LHCN-M2 (cell line): ENCODE measurements at regions not wholly inside any gene's neighbourhood (a gene's known extent, or its start where the extent isn't known, plus 50 kb on each side); places are given as distances from the start of the nearest gene placed in this dataset.

Experiments used
- DNase-seq: peaks from one replicate; pipeline ENCODE4 v3.0.0-alpha.2; 2012; ENCODE audit warnings: low read depth

DNA sequence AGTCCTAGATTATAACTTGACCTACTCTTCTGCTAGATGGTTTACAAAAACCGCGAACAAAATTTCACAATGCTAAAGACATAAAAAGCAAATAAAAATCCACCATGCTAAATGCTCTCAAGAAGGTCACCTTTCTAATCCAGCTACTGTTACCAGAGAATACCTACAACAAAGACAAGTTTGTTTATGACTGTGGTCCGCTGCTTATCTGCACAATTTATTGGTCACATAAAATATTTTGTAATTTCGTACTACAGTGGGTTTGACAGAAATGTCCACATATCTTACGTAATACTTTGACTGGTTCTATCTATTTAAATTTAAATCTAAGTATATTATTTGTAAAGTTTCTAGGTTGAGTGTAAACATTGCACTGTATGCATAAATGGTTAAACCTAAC is 257.6 kb upstream of the ZNF608 start:
- DNase-seq: no peak

DNA sequence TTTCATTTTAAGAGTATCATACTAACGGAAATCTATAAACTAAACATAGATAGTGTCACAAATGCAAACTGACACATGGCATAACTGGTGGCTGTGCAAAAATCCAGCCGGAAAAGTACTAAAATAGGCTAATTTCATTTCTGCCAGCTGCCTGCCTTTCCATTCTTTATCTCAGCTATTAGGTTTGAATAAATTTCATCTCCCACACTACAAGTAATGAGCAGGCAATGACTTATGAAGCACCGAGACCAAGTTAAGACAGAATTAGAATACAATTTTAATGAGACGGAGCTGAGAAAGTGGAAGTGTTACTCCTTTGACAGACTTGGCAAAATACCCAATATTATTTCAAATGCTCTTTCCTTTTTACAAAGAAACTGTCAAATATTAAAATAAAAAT is 258.8 kb upstream of the ZNF608 start:
- DNase-seq: no peak

DNA sequence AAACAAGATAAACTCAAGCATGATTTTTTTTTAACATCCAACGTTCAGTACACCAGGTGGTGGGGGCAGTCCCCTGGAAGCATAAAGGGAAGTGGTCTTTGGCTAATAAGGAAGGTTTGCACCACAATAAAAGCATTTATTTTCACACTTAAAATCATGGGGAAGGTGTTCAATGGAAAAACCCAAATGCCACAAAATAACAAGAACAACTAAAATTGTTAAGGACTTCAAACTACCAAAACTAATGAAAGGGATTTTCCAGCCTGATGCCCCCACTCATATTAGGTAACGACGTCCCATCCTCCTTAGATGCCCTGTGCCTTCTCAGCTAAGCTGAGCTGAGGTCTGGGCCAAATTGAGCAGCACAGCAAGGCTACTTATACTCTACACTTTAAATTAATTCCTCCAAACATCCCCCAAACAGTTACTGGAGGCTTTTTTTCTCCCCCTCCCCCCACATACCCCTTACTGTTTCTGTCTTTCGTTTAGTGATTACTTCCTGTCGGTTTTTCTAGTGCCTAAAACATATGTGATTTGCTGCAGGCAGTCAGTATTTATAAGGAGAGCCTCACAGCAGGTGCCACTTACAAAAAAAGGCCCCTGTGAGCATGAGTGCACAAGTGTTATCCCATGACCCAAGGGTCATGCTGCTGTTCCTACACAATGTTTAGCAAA is 259.7 kb upstream of the ZNF608 start:
- DNase-seq: no peak

DNA sequence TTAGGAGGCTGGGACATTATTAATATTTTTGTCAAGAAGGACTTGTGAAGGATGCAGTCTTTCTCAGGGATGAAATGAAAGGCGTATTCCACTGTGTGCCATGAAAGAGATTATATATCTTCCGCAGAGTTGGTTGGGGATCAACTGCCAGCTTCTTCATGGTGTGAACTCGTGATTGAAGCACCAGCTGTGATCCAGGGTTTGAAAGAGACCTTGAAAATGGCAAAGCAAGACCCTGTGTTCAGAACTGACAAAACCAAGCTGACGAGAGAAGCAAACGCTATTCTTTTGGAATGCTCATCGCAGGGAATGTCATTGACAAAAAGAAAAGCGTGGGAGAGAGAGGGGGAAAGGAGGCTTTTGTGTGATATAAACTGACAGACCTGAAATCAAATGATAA is 263.9 kb upstream of the ZNF608 start:
- no peak for DNase-seq

DNA sequence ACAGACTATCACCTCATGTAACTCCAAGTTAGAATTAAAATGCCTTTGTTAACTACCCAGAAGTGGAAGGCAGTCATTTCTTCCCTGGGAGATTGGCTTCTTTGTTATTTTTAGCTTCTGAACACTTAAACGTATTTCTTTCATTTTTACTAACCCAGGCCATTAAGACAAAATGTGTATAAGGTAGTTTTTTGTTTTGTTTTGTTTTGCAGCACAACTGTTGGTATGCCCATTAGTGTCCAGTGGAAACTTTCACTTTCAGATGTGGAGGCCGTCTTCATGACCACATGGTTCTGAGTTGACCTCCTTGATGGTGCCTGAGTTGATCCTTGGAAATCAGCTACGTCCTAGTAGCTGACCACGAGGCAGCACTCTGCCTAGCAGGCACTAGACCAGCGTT is 264.6 kb upstream of the ZNF608 start:
- no peak for DNase-seq

DNA sequence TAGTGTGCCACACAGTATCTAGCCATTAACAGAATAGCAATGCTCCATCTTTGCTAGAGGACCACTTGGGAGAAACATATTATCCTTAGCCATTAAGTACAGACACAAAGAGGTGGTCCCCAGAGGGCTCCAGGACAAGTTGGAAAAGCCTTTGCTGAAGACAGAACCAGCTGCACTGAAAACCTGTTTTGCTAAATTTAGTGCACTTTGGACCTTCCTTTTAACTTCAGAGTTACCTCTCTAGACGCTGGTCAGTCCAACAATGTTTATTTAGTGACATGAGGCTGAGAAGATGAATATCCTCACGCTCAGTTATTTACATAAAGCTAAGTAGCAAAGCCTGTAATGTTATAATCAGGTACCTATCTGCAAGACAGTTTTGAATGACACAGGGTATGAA is 265.0 kb upstream of the ZNF608 start:
- no peak for DNase-seq

DNA sequence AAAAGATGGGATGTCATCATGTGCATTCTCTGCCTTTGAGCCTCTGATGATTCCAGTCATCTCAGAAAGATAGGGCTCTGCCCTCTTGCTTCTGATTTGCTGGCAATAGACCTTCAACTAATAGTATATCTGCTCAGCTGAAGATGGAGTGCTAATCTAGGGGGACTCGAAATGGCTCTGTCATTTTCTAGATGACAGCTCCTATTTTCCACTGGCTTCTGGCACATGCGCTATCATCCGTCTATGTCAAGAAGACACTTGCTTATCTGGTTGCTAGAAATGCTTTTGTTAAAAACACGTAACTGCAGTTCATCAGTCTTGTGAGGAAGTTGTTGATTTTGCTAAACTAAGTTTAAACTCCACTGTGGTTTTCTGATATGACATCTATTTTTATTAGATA is 265.5 kb upstream of the ZNF608 start:
- DNase-seq: no peak

DNA sequence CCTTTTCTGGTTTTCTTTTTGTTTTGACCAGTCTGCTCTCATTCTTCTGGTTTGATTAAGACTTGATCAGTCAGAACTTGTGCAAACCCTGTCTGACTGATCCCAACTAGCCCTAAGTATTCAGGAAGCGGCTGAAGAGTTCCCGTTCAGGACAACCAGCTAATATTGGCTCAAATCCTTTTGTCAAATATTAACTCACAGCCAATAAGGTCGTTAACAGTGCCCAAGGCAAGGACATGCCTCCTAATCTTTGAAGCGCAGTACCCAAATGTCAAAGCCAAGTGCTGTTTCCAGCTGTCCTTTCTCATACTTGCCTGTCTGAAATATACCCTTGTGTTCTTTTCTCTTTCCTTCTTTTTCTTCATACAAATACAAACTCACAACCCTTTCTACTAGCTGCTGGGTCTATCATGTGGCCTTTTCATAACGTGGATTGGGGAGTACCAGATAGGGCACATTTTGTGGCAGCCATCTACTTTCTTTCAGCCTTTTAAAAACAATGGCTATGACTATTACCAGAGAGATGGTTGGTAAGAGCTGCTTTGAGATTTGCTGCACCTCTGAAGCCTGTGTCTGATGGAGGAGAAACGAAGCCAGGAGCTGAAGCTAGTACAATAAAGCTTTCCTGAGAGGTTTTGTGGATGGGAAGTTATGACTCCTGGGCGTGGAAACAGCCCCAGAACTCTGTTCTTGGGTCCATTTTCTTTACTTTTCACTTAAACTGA is 266.4 kb upstream of the ZNF608 start:
- no peak for DNase-seq

DNA sequence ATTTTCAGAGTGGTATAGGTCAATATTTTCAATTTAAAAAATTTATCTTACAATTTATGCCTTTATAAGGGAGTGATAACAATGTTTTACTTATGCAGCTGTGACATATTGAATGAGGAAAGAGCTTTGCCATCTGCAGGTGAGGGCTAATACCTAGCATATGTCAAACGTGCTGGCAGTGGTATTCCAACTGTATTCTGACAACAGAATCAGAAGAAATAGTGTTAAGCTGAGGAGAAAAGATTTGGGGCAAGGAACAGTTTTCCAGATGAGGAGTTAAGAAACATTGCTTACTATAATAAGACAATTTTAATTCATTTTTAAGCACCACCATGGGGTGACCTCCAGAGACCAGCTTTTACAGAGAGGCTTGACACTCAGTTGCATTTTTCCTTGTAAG is 267.8 kb upstream of the ZNF608 start:
- DNase-seq: no peak

DNA sequence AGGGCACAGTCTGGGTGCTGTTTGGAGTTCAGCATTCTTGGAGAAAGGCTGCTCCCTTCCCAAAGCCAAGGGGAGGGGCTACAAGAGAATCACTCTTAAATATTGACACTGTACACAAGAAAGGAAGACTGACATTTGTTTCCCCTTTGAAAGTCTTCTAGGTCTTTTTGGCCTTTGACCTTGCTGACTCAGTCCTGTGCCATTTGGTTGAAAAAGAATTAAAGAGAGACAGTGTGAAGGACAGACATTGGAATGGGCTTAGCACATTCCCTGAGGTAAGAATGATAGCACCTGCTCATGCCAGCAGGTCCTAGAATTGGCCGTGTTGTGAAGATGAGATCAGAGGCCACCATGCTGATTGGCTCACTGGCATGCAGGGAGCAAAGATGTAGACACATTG is 271.4 kb upstream of the ZNF608 start:
- no peak for DNase-seq

DNA sequence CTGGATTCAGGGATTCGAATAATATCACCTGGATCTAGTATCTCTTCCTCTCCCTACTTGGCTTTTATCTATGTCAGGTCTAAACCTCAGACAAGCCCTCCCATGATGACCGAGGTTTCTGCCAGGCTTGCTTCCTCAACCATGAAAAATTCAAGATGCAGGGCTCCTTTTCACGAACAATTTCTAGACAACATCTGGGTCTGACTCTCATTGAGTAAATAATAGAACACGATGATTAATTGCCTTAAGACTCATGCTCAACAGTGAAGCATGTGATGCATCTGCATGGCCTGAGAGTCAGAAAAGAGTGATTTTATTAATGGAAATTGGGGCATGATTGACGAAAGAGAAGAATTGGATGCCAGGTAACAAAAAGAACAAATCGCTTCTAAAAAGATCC is 277.2 kb upstream of the ZNF608 start:
- DNase-seq: no peak

DNA sequence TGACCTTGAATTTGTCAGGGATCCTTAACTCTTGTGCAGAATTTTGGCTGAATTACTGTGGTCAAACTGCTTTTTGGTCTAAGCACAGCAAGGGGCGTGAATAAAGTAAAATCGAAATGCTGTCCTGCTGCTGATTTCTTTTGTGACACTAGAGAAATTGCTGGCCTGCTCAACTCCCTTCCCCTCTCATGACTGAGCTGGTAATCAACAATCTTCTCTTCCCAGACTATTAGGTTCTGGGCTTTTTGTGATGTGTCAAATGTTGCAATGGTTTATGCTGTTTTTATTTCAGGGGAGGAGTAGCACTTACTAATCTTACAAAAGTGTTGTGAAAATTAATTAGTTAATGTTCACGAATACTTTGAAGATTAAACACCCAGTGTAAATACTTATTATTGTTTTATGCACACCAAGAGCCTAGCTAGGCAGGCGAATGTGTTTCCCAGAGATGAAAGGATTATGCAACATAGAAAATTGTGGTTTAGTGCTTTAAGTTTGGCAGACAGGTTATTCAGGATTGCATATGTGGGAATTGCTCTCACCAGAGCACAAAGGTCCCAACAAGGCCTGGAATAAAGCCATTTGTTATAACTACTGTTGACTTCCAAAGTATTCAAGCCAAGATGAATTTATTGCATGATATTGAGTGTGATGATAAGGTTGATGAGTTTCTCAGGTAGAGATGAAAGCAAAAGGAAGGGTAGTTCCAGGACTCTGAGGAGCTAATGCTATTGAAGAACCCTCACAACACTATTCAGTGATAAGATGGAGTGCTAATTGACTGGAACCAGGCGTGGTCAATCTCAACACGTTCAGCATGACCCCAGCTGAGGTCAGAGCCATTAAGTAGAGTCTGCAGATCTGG is 280.7 kb upstream of the ZNF608 start:
- DNase-seq: no peak

DNA sequence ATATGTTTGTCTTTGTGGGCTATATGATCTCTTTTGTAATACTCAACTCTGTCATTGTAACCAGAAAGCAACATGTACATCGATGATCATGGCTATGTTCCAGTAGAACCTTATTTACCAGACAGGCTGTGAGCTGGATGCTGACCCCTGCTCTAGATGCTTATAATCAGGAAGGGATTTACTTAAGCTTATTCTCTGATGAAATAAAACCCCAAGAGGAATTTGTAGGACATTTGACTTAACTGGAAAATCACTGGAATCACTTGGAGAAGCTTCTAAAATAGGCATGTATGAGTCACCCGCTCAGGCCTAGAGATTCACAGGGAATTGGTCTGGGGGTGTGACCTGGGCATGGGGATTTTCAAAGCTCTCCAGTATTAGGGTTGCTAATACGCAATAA is 285.8 kb upstream of the ZNF608 start:
- DNase-seq: peak; percentile 53

DNA sequence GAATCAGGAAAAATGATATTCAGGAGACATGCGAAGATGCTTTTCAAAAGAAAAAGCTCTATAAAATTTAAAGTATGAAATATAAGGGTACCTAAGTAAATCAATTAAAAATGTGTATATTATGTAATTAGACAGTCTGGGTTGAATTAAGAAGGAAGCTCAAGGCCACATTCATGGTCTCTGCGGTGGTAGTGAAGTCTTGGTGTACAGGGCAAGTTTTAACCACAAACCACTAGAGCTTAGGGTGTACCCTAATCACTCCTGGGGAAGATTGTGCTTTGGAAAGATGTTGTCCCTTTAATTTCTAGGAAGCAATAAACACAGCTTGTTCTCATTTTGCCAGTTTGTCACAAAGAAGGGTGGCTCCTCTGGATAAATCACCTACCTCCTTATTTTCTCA is 287.2 kb upstream of the ZNF608 start:
- DNase-seq: no peak

DNA sequence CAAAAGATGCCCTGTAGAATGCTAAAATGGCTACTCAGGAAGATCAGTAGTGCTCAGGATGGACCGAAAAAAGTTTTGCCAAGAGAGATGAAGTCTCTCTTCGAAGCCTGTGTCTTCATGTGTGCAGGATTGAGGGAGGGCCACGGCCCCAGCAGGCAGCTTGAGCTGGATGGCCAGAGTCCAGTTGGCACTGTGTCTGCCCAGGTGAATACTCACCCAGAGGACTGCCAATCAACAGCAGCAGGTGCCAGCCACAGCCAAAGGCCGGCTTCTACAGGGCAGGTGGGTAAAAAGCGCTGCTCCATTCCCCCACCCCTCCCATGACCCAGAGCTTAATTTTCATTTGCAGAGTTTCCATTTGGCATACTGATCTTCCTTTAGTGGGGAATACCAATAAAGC is 287.9 kb upstream of the ZNF608 start:
- no peak for DNase-seq

DNA sequence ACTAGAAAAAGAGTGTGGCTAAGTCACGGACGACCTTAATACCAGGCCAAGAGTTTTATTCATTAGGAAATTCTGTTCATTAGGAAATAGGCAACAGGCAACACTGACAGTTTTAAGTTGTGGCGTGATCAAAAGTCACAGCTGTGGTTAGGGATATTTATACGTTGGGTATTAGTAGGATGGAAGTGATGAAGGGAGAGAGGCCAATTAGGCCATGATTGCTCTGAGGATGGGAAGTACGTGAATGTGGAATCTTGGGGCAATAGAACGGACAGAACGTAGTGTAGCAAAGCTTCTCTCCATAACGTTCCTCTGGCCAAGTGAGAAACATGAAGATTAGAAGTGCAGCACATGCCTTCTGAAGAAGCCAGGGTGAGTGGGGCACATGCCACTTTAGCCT is 290.1 kb upstream of the ZNF608 start:
- no peak for DNase-seq

DNA sequence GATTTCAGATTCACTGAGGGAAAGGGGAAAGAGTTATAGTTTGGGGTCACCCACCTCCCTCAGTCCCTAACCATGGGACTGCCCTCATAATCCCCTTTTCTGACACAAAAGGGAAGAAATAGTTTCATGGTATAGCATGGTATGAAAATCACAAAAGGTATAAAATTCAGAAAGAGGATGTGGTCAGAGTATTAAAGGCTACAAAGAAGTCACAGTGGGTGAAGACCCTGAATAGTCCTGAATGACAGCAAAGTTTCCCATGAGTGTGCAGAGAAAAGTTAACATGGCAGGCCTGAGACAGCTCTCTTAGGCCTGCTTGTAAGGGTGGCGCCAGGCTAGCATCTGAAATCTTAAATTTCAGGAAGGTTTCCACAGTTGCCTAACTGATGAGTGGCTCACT is 290.6 kb upstream of the ZNF608 start:
- DNase-seq: no peak

DNA sequence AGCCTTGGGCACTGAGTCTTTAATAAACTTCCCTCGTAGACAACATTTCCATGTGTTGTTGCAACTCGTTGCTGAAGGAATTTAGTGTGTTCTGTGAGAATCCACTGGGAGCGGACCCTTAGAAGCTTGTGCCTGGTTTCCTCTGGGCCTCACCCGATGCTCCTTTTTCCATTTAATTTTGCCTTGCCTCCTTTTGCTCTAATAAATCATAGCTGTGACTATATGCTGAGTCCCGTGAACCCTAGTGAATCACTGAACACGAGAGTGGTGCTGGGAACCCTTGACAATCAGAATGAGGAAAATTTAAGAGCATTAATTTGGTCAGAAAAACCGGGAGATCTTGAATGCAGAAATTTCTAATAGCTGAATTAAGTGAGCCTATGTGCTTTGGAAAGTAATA is 291.1 kb upstream of the ZNF608 start:
- DNase-seq: no peak

DNA sequence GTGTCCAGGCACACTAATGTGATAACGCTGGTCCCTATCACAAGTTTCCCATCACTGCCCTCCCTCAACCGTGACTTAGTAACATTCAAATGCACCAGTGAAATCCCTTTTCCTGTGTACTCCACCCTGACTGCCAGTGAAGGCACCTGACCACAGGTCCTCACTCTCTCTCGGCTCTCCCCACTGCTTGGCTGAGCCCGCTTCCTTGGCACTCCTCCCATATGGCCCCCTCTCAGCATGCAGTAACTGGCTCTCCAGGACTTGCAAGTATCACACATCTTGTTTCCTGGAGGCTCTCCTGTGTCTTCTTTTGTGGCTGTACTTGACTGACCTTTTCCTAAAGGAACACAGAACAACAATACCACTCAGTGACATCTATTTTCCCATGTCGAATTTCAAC is 292.0 kb upstream of the ZNF608 start:
- DNase-seq: no peak

DNA sequence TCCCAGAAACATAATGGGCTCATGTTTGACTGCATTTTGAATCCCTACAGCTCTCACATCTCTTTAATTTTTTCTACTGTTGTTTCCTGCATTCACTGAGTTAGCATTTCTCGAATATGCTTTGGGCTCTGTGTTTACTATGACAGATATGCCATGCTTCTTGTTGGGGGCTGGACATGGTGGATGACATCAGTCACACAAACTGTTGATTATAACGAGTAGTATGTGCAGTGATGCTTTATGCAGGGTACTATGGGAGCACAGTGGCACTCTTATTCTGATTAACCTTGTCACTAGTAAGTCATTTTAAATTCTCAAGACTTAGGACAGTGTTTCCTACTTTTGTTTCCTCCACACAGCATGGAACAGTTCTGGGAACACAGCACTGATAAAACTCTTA is 295.4 kb upstream of the ZNF608 start:
- DNase-seq: no peak

DNA sequence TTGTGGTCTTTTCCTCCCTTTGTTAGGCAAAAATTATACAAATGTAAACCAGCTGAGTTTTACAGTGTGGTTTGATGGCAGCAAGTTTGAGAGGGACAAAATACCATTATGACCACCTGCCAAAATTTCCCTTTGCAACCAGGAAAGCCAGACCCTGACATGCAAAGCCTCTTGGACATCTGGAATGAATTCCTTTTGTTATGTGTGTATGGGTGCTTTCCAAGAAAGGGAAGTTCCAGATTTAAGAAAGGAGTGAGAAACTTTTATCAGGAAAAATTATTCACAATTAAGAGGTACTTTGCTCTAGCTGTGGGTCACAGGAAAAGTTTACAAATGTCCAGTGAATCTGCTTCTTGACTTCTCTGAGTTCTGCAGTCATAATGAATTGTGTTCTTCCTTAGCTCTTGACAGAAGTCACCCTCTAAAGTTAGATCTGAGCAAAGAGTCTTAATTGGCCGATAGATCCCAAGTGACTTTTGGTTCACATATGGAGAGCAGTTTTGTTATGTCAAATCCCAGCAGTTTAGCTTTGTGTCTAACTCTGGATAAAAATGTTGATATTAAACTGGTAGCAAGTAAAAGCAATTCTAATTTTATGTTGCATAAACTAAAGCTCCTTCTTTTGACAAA is 295.9 kb upstream of the ZNF608 start:
- DNase-seq: no peak

DNA sequence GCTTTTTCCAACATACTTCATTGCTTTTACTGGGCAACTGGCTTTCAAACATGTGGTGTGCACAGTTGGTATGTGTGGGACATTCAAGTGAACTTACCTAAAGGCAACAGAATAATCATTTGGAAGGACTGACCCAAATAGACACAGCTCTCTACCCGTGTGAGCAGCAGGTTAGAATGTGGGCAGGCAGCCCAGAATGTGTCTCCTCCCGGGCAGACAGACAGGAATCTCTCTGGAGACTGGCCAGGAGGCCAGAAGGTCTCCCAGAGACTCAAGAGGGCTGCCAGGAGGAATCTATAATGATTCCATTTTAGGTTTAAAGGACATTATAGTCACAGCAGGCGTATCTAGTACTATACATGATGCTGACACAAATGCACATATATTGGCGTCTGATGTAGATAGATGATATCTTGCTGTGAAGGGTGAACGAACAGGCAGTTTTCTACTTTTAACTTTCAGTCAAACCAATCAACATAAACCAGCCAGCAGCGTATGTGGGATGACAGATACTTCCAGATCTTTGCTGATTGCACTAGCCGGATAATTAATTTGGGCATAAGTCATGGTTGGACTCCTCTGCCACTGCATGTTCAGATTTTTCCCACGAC is 297.4 kb upstream of the ZNF608 start:
- peak; percentile 33 for DNase-seq
